Keratinocyte (primary cell): ENCODE measurements at regions not wholly inside any gene's neighbourhood (a gene's known extent, or its start where the extent isn't known, plus 50 kb on each side); places are given as distances from the start of the nearest gene placed in this dataset.

Source experiments
- CTCF ChIP-seq, 3 experiments: IDR thresholded peaks in 1 of 3; conservative IDR thresholded peaks in 1 of 3; optimal IDR thresholded peaks in 1 of 3; 2 replicates in 2 of 3; 3 replicates in 1 of 3; pipeline versions ENCODE3 to v1.5.1; 2011; ENCODE audit warnings: low read length in 3 of 3, mild to moderate bottlenecking in 3 of 3, moderate library complexity in 2 of 3, control low read depth in 1 of 3, inconsistent platforms in 1 of 3; ENCODE audit not compliant: insufficient read depth in 2 of 3; ENCODE audit errors: extremely low read depth in 1 of 3
- EZH2 ChIP-seq: IDR thresholded peaks from one replicate; pipeline ENCODE4 v1.6.1; 2012; ENCODE audit warnings: inconsistent platforms, mild to moderate bottlenecking, low read length, moderate library complexity

- TF ChIP-seq CTCF (optimal IDR thresholded peaks at IDR 0.05 in 1 of 3, IDR thresholded peaks at IDR 0.05 in 1 of 3, conservative IDR thresholded peaks at IDR 0.05 in 1 of 3; ENCODE audit: extremely low read depth in 1 of 3, insufficient read depth in 2 of 3, low read length in 3 of 3) (no peak), EZH2 (no peak)
Measured at GRCh38 chr6:130314271-130314670, 51.5 kb upstream of the TMEM200A start.
